HG02870 (cell line): ENCODE measurements at regions not wholly inside any gene's neighbourhood (a gene's known extent, or its start where the extent isn't known, plus 50 kb on each side); places are given as distances from the start of the nearest gene placed in this dataset.

Source experiments
- ATAC-seq: cut with Tn5 transposase; IDR thresholded peaks from one replicate; pipeline ENCODE4 v1.9.1; 2021; ENCODE audit warnings: mild to moderate bottlenecking, moderate library complexity; ENCODE audit not compliant: unreplicated experiment

GRCh38 chr1:116262207-116262994 lies 110.6 kb upstream of the ATP1A1 start:
- ATAC-seq = no peak

GRCh38 chr1:116262995-116263385 lies 110.1 kb upstream of the ATP1A1 start:
- no peak for ATAC-seq

- no peak for ATAC-seq
Observed at GRCh38 chr1:116265931-116266863, 106.8 kb upstream of the ATP1A1 start.

GRCh38 chr1:116266864-116267212 lies 106.2 kb upstream of the ATP1A1 start:
- no peak for ATAC-seq

GRCh38 chr1:116268211-116268610 lies 104.8 kb upstream of the ATP1A1 start:
- no peak for ATAC-seq

- no peak for ATAC-seq
Observed at GRCh38 chr1:116270316-116271057, 102.6 kb upstream of the ATP1A1 start.

- ATAC-seq = no peak
Observed at GRCh38 chr1:116273042-116273783, 99.8 kb upstream of the ATP1A1 start.

GRCh38 chr1:116276532-116276931 lies 96.5 kb upstream of the ATP1A1 start:
- no peak for ATAC-seq

GRCh38 chr1:116277840-116278540 lies 95.1 kb upstream of the ATP1A1 start:
- ATAC-seq = no peak

- no peak for ATAC-seq
Observed at GRCh38 chr1:116278541-116278866, 94.5 kb upstream of the ATP1A1 start.

GRCh38 chr1:116279715-116280114 lies 93.3 kb upstream of the ATP1A1 start:
- no peak for ATAC-seq

GRCh38 chr1:116284819-116285390 lies 88.1 kb upstream of the ATP1A1 start:
- ATAC-seq = no peak

- no peak for ATAC-seq
Observed at GRCh38 chr1:116286541-116286971, 86.5 kb upstream of the ATP1A1 start.

GRCh38 chr1:116287341-116288200 lies 85.5 kb upstream of the ATP1A1 start:
- no peak for ATAC-seq

GRCh38 chr1:116288201-116288598 lies 84.8 kb upstream of the ATP1A1 start:
- ATAC-seq = peak; percentile 98

- ATAC-seq = no peak
Observed at GRCh38 chr1:116289193-116289592, 83.9 kb upstream of the ATP1A1 start.

- ATAC-seq = no peak
Observed at GRCh38 chr1:116290085-116290705, 82.8 kb upstream of the ATP1A1 start.

- ATAC-seq = no peak
Observed at GRCh38 chr1:116291024-116291423, 82.0 kb upstream of the ATP1A1 start.
